Effector memory CD4-positive, alpha-beta T cell (primary cell): ENCODE measurements at regions not wholly inside any gene's neighbourhood (a gene's known extent, or its start where the extent isn't known, plus 50 kb on each side); places are given as distances from the start of the nearest gene placed in this dataset.
"Not testable (repeated sequence)": the region's sequence is repeated elsewhere in the genome, so short reads cannot be mapped to it uniquely, and the experiment has no call there.

Experiments used
- DNase-seq, 3 donors: peaks; one replicate each; pipeline ENCODE4 v3.0.0-alpha.2; 2020
- H3K27ac ChIP-seq: 2 replicates; pipeline ENCODE4 v1.7.0; 2013; ENCODE audit warnings: mild to moderate bottlenecking, low read length, moderate library complexity; ENCODE audit not compliant: insufficient read depth, poor library complexity, severe bottlenecking
- H3K27me3 ChIP-seq: replicated peaks from 2 replicates; pipeline ENCODE4 v1.7.0; 2013; ENCODE audit warnings: mild to moderate bottlenecking, low read length; ENCODE audit not compliant: insufficient read depth, control insufficient read depth, poor library complexity, severe bottlenecking
- H3K36me3 ChIP-seq: 2 replicates; pipeline ENCODE4 v1.7.0; 2013; ENCODE audit warnings: mild to moderate bottlenecking, low read length, moderate library complexity; ENCODE audit not compliant: control insufficient read depth, insufficient read depth
- H3K4me1 ChIP-seq: 2 replicates; pipeline ENCODE4 v1.7.0; 2013; ENCODE audit warnings: low read length, mild to moderate bottlenecking; ENCODE audit not compliant: control insufficient read depth, insufficient read depth, poor library complexity, severe bottlenecking
- H3K4me3 ChIP-seq: 2 replicates; pipeline ENCODE4 v1.7.0; 2013; ENCODE audit warnings: low read length, low read depth, mild to moderate bottlenecking; ENCODE audit not compliant: insufficient read depth, poor library complexity, severe bottlenecking
- H3K9me3 ChIP-seq: 2 replicates; pipeline ENCODE4 v1.7.0; 2013; ENCODE audit warnings: mild to moderate bottlenecking, low read length, moderate library complexity; ENCODE audit not compliant: control insufficient read depth

DNA sequence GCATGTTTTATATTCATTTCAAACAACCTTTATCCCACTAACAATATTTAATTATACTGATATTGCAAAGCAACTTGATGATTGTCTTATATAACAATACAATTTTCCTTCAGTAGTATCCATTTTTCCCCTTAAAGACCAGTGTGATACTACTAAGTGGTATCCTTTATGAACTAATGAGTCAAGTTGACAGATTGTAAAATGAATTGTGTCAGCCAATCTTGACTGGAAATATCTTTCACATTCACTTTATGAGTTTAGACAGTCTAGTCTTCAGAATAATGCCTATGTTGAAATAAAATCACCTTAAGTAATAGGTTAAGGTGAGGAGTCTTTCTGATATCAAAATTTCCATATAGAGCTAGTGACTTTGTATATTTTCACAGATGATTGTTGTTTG, 950.0 kb upstream of the CELF2 start:
- no peak overlapping the region for H3K4me3 ChIP-seq
- H3K36me3 ChIP-seq: no peaks in the 10 kb centered on the region
- no peaks in the 10 kb centered on the region for H3K4me1 ChIP-seq

DNA sequence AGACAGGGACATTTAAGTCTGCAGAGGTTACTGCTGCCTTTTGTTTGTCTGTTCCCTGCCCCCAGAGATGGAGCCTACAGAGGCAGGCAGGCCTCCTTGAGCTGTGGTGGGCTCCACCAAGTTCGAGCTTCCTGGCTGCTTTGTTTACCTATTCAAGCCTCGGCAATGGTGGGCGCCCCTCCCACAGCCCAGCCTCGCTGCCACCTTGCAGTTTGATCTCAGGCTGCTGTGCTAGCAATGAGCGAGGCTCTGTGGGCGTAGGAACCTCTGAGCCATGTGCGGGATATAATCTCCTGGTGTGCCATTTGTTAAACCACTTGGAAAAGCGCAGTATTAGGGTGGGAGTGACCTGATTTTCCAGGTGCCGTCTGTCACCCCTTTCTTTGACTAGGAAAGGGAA, 942.8 kb upstream of the CELF2 start:
- not testable (repeated sequence) for H3K27ac ChIP-seq, H3K36me3 ChIP-seq, H3K4me3 ChIP-seq, H3K4me1 ChIP-seq, DNase-seq, H3K27me3 ChIP-seq, H3K9me3 ChIP-seq

More for the DNA sequence above, 950.0 kb upstream of the CELF2 start:
- DNase-seq: no peak
- Histone ChIP-seq H3K27me3 (no peaks in the 10 kb centered on the region), H3K9me3 (no peaks in the 10 kb centered on the region), H3K27ac (no peak overlapping the region)

DNA sequence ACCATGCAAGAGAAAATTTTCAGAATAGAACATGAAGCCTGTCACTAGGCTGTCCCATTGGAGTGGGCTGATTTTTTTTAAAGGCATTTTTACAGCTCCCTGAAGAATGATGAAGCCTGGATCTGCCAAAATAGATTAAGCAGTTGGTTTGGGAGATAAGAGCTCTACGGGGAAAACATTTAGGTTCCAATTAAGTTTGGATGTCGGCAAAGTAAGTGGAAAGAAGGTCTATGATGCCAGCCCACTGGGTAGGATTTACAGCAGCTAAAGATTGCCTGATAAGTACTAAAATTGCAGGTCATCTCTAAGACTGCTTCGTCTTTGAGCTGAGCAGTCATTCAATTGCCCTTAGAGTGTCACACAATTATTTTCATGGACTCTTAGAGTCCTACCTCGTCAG, 939.2 kb upstream of the CELF2 start:
- Histone ChIP-seq H3K36me3 (no peaks in the 10 kb centered on the region), H3K9me3 (no peaks in the 10 kb centered on the region), H3K4me1 (no peaks in the 10 kb centered on the region), H3K4me3 (no peak overlapping the region), H3K27me3 (no peaks in the 10 kb centered on the region), H3K27ac (no peak overlapping the region)
- no peak for DNase-seq

GRCh38 chr10:10092581-10092980, 925.1 kb upstream of the CELF2 start:
- no peaks in the 10 kb centered on the region for H3K27me3 ChIP-seq
- H3K4me3 ChIP-seq: no peak overlapping the region
- H3K4me1 ChIP-seq: no peaks in the 10 kb centered on the region
- DNase-seq: no peak
- H3K36me3 ChIP-seq: no peaks in the 10 kb centered on the region
- no peak overlapping the region for H3K27ac ChIP-seq
- H3K9me3 ChIP-seq: no peaks in the 10 kb centered on the region

GRCh38 chr10:10093021-10093420, 924.7 kb upstream of the CELF2 start:
- no peaks in the 10 kb centered on the region for H3K36me3 ChIP-seq
- H3K27ac ChIP-seq: no peak overlapping the region
- no peak for DNase-seq
- H3K4me3 ChIP-seq: no peak overlapping the region
- H3K27me3 ChIP-seq: no peaks in the 10 kb centered on the region
- no peaks in the 10 kb centered on the region for H3K9me3 ChIP-seq
- H3K4me1 ChIP-seq: no peaks in the 10 kb centered on the region

- H3K27ac ChIP-seq: no peak overlapping the region
- no peaks in the 10 kb centered on the region for H3K9me3 ChIP-seq
- no peaks in the 10 kb centered on the region for H3K36me3 ChIP-seq
- H3K4me3 ChIP-seq: no peak overlapping the region
- H3K4me1 ChIP-seq: no peaks in the 10 kb centered on the region
- no peak for DNase-seq
- no peaks in the 10 kb centered on the region for H3K27me3 ChIP-seq
Observed at GRCh38 chr10:10094691-10095090, 923.0 kb upstream of the CELF2 start.

DNA sequence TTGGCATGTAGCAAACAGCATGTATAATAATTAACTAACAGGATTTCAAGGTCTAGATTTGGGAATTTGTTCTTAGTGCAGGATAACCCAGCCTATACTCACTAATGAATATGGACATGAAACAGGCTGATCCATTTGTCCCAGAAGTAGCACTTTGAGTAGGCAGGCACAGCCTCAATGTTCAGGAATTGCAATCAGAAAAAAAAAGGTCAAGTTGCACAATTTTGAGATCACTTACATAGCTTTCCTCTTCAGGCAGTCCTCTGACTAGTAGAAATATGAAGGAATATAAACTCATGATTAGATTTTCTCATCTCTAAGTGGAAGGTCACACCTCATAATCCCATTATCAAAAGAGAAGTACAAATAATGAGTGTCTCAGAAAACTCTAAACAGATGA, 921.4 kb upstream of the CELF2 start:
- no peaks in the 10 kb centered on the region for H3K4me1 ChIP-seq
- no peaks in the 10 kb centered on the region for H3K9me3 ChIP-seq
- no peaks in the 10 kb centered on the region for H3K27me3 ChIP-seq
- H3K4me3 ChIP-seq: no peak overlapping the region
- H3K36me3 ChIP-seq: no peaks in the 10 kb centered on the region
- H3K27ac ChIP-seq: no peak overlapping the region
- no peak for DNase-seq

- Histone ChIP-seq H3K36me3 (no peaks in the 10 kb centered on the region), H3K9me3 (no peaks in the 10 kb centered on the region), H3K27me3 (no peaks in the 10 kb centered on the region), H3K4me1 (no peaks in the 10 kb centered on the region), H3K4me3 (no peak overlapping the region), H3K27ac (no peak overlapping the region)
- no peak for DNase-seq
Observed at GRCh38 chr10:10096898-10097297, 920.8 kb upstream of the CELF2 start.

- no peak overlapping the region for H3K27ac ChIP-seq
- H3K9me3 ChIP-seq: no peaks in the 10 kb centered on the region
- H3K4me3 ChIP-seq: no peak overlapping the region
- DNase-seq: no peak
- H3K27me3 ChIP-seq: no peaks in the 10 kb centered on the region
- no peaks in the 10 kb centered on the region for H3K36me3 ChIP-seq
- no peaks in the 10 kb centered on the region for H3K4me1 ChIP-seq
Observed at GRCh38 chr10:10101106-10101505, 916.6 kb upstream of the CELF2 start.

- H3K4me3 ChIP-seq: no peak overlapping the region
- no peaks in the 10 kb centered on the region for H3K9me3 ChIP-seq
- no peak overlapping the region for H3K27ac ChIP-seq
- no peak for DNase-seq
- H3K27me3 ChIP-seq: no peaks in the 10 kb centered on the region
- no peaks in the 10 kb centered on the region for H3K4me1 ChIP-seq
- H3K36me3 ChIP-seq: no peaks in the 10 kb centered on the region
Observed at GRCh38 chr10:10110844-10111490, 906.7 kb upstream of the CELF2 start.
